ENCODE measurements at regions not wholly inside any gene's neighbourhood (a gene's known extent, or its start where the extent isn't known, plus 50 kb on each side); places are given as distances from the start of the nearest gene placed in this dataset.

DNA sequence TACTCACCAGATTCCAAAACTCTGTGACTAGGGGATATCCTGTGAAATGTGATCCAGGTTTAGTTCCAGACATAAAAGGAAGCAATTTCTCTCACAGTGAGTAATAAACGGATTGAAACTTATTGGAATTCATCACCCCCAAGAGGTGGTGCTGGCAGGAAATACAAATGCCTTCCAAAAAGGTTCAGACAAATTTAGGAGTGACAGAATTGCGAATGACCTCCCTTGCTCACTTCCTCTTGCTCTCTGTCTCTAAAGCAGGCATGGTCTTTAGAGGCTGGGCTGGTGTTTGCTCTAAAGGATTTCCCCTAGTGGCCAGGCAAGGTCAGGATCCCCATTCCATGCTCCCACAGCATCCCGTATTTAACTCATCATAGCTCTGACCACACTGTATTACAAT, 449.4 kb upstream of the PPP2R3A start:
- 67% methylated on average over 2 of the region's 3 CpGs for WGBS (ENCODE audit: insufficient coverage)
- Histone ChIP-seq H3K36me3 (ENCODE audit: control insufficient read depth, insufficient read depth, low read length) (no peaks in the 10 kb centered on the region), H3K4me3 (ENCODE audit: low read depth, low read length) (no peak overlapping the region), H3K27me3 (ENCODE audit: control insufficient read depth, insufficient read depth, low read length) (no peaks in the 10 kb centered on the region), H3K4me1 (ENCODE audit: control insufficient read depth, insufficient read depth, low read length) (no peaks in the 10 kb centered on the region), H3K27ac (ENCODE audit: low read depth, low read length) (no peak overlapping the region), H3K9me3 (ENCODE audit: control insufficient read depth, insufficient read depth, low read length) (no peaks in the 10 kb centered on the region)
- no peak for DNase-seq (ENCODE audit: low read depth in 4 of 6, low spot score in 6 of 6)

DNA sequence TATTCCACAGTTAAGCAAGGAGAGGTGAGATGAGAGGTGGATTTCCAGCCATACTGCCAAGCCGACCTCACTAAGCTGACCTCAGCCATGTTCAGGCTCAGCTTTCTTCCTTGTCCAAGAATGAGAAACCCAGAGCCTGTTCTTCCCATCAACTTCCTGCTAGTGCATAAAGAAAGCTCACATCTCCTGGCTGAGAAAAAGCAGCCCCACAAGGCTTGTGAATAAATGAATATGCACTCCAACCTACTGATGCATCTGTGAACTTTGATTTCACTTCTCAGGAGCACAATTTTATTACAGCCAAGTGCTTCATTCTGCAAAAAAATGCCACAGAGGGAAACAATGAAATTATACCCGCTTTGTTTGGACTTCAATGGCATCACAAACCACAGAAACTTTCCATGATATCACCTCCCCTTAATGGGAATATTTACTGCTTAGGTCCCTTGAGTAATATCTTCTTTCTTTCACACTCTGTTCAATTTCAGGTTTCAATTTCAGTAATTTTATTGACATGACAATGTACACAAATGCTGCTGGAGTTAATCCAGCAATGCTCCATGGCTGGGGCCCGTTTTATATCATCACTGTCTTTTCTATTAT, 437.0 kb upstream of the PPP2R3A start:
- no peak overlapping the region for H3K27ac ChIP-seq (ENCODE audit: low read depth, low read length)
- no peaks in the 10 kb centered on the region for H3K27me3 ChIP-seq (ENCODE audit: control insufficient read depth, insufficient read depth, low read length)
- H3K4me1 ChIP-seq (ENCODE audit: control insufficient read depth, insufficient read depth, low read length) = no peaks in the 10 kb centered on the region
- H3K9me3 ChIP-seq (ENCODE audit: control insufficient read depth, insufficient read depth, low read length) = no peaks in the 10 kb centered on the region
- DNase-seq (ENCODE audit: low read depth in 4 of 6, low spot score in 6 of 6) = peak in 1 of 6 donors; percentile 18
- H3K4me3 ChIP-seq (ENCODE audit: low read depth, low read length) = no peak overlapping the region
- no peaks in the 10 kb centered on the region for H3K36me3 ChIP-seq (ENCODE audit: control insufficient read depth, insufficient read depth, low read length)
- WGBS (ENCODE audit: insufficient coverage) = 100% methylated on average over 1 of the region's 3 CpGs

- 77% methylated on average over 2 of the region's 3 CpGs for WGBS (ENCODE audit: insufficient coverage)
- H3K27me3 ChIP-seq (ENCODE audit: control insufficient read depth, insufficient read depth, low read length) = no peaks in the 10 kb centered on the region
- no peaks in the 10 kb centered on the region for H3K4me1 ChIP-seq (ENCODE audit: control insufficient read depth, insufficient read depth, low read length)
- no peak overlapping the region for H3K27ac ChIP-seq (ENCODE audit: low read depth, low read length)
- no peaks in the 10 kb centered on the region for H3K36me3 ChIP-seq (ENCODE audit: control insufficient read depth, insufficient read depth, low read length)
- H3K9me3 ChIP-seq (ENCODE audit: control insufficient read depth, insufficient read depth, low read length) = no peaks in the 10 kb centered on the region
- no peak for DNase-seq (ENCODE audit: low read depth in 4 of 6, low spot score in 6 of 6)
- no peak overlapping the region for H3K4me3 ChIP-seq (ENCODE audit: low read depth, low read length)
These were observed 433.5 kb upstream of the PPP2R3A start for GRCh38 chr3:135532021-135532420.

DNA sequence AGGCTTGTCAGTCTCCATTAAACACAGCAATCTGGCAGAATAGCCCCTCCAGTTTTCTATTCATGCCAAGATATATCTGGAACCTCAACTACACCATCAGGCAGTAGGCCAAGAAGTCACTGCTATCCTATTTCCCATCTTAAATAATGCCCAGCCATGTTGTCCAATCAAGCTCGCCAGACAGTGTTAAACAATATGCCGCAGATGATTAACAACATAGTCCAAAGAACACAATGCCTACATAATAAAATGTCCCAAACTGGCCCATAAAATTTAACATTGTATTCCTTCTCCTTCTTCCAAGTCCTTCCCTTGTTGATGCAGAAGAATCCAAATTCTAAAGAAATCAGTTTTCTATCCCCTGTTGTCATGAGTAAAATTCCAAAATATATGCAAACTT, 427.4 kb upstream of the PPP2R3A start:
- Histone ChIP-seq H3K27me3 (ENCODE audit: control insufficient read depth, insufficient read depth, low read length) (no peaks in the 10 kb centered on the region), H3K36me3 (ENCODE audit: control insufficient read depth, insufficient read depth, low read length) (no peaks in the 10 kb centered on the region), H3K27ac (ENCODE audit: low read depth, low read length) (no peak overlapping the region), H3K9me3 (ENCODE audit: control insufficient read depth, insufficient read depth, low read length) (no peaks in the 10 kb centered on the region), H3K4me3 (ENCODE audit: low read depth, low read length) (no peak overlapping the region), H3K4me1 (ENCODE audit: control insufficient read depth, insufficient read depth, low read length) (no peaks in the 10 kb centered on the region)
- WGBS (ENCODE audit: insufficient coverage) = 69% methylated on average over 2 of the region's 2 CpGs
- peak in 2 of 6 donors; percentile 28 to 41 for DNase-seq (ENCODE audit: low read depth in 4 of 6, low spot score in 6 of 6)

GRCh38 chr3:135539351-135539750, 426.2 kb upstream of the PPP2R3A start:
- H3K27ac ChIP-seq (ENCODE audit: low read depth, low read length) = no peak overlapping the region
- H3K9me3 ChIP-seq (ENCODE audit: control insufficient read depth, insufficient read depth, low read length) = no peaks in the 10 kb centered on the region
- 97% methylated on average over 3 of the region's 4 CpGs for WGBS (ENCODE audit: insufficient coverage)
- H3K4me1 ChIP-seq (ENCODE audit: control insufficient read depth, insufficient read depth, low read length) = no peaks in the 10 kb centered on the region
- DNase-seq (ENCODE audit: low read depth in 4 of 6, low spot score in 6 of 6) = no peak
- no peaks in the 10 kb centered on the region for H3K27me3 ChIP-seq (ENCODE audit: control insufficient read depth, insufficient read depth, low read length)
- no peak overlapping the region for H3K4me3 ChIP-seq (ENCODE audit: low read depth, low read length)
- no peaks in the 10 kb centered on the region for H3K36me3 ChIP-seq (ENCODE audit: control insufficient read depth, insufficient read depth, low read length)

DNA sequence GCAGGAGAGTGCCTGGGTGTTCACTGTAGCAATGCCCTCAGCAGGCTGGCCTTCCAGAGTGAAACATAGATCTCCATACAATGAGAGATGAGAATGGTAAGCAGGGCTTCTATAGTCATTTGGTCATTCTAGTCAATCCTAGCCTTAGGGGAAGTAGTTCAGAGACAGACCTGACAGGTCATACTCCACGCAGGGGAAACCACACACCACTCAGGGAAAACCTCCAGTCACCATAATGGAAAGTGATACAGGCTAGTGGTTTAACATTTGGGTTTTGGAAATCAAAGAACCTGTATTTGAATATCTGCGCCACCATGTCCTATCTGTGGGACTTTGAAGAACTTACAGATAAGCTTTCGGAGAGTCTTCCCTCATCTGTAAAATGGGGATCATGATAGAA, 425.7 kb upstream of the PPP2R3A start:
- no peak for DNase-seq (ENCODE audit: low read depth in 4 of 6, low spot score in 6 of 6)
- no peaks in the 10 kb centered on the region for H3K36me3 ChIP-seq (ENCODE audit: control insufficient read depth, insufficient read depth, low read length)
- H3K27me3 ChIP-seq (ENCODE audit: control insufficient read depth, insufficient read depth, low read length) = no peaks in the 10 kb centered on the region
- H3K4me1 ChIP-seq (ENCODE audit: control insufficient read depth, insufficient read depth, low read length) = no peaks in the 10 kb centered on the region
- 100% methylated on average over 2 of the region's 3 CpGs for WGBS (ENCODE audit: insufficient coverage)
- H3K4me3 ChIP-seq (ENCODE audit: low read depth, low read length) = no peak overlapping the region
- no peaks in the 10 kb centered on the region for H3K9me3 ChIP-seq (ENCODE audit: control insufficient read depth, insufficient read depth, low read length)
- H3K27ac ChIP-seq (ENCODE audit: low read depth, low read length) = no peak overlapping the region

DNA sequence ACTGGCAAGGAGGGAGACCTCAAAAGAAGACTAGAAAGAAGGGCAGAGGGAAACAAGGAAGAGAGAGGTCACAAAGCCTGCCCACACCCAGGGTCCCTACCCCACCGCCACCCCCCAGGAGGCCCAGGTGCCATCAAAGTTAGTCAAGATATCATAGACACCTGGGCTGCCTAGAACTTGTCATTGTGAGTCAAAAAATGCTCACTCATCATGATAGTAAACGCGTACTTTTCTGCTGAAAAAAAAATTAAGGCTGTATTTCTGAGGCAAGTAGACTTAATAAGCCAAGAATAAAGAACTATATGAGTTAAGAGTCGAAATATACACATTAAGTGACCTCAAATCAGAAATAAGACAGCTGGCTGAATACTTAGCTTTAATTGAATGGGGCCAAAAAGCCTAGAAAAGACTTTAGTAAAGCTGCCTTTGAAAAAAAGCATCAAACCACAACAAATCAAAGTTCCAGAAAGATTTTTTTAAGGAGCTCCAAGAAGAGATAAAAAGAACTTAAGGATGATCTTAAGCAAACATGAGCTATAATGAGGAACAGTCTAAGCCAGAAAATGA, 415.5 kb upstream of the PPP2R3A start:
- no peaks in the 10 kb centered on the region for H3K9me3 ChIP-seq (ENCODE audit: control insufficient read depth, insufficient read depth, low read length)
- 100% methylated on average over 2 of the region's 4 CpGs for WGBS (ENCODE audit: insufficient coverage)
- no peaks in the 10 kb centered on the region for H3K27me3 ChIP-seq (ENCODE audit: control insufficient read depth, insufficient read depth, low read length)
- H3K4me3 ChIP-seq (ENCODE audit: low read depth, low read length) = no peak overlapping the region
- no peaks in the 10 kb centered on the region for H3K4me1 ChIP-seq (ENCODE audit: control insufficient read depth, insufficient read depth, low read length)
- H3K27ac ChIP-seq (ENCODE audit: low read depth, low read length) = no peak overlapping the region
- H3K36me3 ChIP-seq (ENCODE audit: control insufficient read depth, insufficient read depth, low read length) = no peaks in the 10 kb centered on the region
- peak in 1 of 6 donors; percentile 4 for DNase-seq (ENCODE audit: low read depth in 4 of 6, low spot score in 6 of 6)

GRCh38 chr3:135556174-135556573, 409.4 kb upstream of the PPP2R3A start:
- Histone ChIP-seq H3K36me3 (ENCODE audit: control insufficient read depth, insufficient read depth, low read length) (no peaks in the 10 kb centered on the region), H3K9me3 (ENCODE audit: control insufficient read depth, insufficient read depth, low read length) (no peaks in the 10 kb centered on the region), H3K27ac (ENCODE audit: low read depth, low read length) (no peak overlapping the region), H3K4me1 (ENCODE audit: control insufficient read depth, insufficient read depth, low read length) (no peaks in the 10 kb centered on the region), H3K4me3 (ENCODE audit: low read depth, low read length) (no peak overlapping the region), H3K27me3 (ENCODE audit: control insufficient read depth, insufficient read depth, low read length) (no peaks in the 10 kb centered on the region)
- WGBS (ENCODE audit: insufficient coverage) = 100% methylated on average over 1 of the region's 2 CpGs
- DNase-seq (ENCODE audit: low read depth in 4 of 6, low spot score in 6 of 6) = peak in 1 of 6 donors; percentile 24

- Histone ChIP-seq H3K4me3 (ENCODE audit: low read depth, low read length) (no peak overlapping the region), H3K27me3 (ENCODE audit: control insufficient read depth, insufficient read depth, low read length) (no peaks in the 10 kb centered on the region), H3K9me3 (ENCODE audit: control insufficient read depth, insufficient read depth, low read length) (no peaks in the 10 kb centered on the region), H3K27ac (ENCODE audit: low read depth, low read length) (no peak overlapping the region), H3K36me3 (ENCODE audit: control insufficient read depth, insufficient read depth, low read length) (no peaks in the 10 kb centered on the region), H3K4me1 (ENCODE audit: control insufficient read depth, insufficient read depth, low read length) (no peaks in the 10 kb centered on the region)
- DNase-seq (ENCODE audit: low read depth in 4 of 6, low spot score in 6 of 6) = peak in 1 of 6 donors; percentile 25
- WGBS (ENCODE audit: insufficient coverage) = 56% methylated on average over 6 of the region's 8 CpGs
These were observed 407.3 kb upstream of the PPP2R3A start for GRCh38 chr3:135558150-135558783.

GRCh38 chr3:135558906-135559305, 406.6 kb upstream of the PPP2R3A start:
- Histone ChIP-seq H3K27me3 (ENCODE audit: control insufficient read depth, insufficient read depth, low read length) (no peaks in the 10 kb centered on the region), H3K4me3 (ENCODE audit: low read depth, low read length) (no peak overlapping the region), H3K36me3 (ENCODE audit: control insufficient read depth, insufficient read depth, low read length) (no peaks in the 10 kb centered on the region), H3K4me1 (ENCODE audit: control insufficient read depth, insufficient read depth, low read length) (no peaks in the 10 kb centered on the region), H3K27ac (ENCODE audit: low read depth, low read length) (no peak overlapping the region), H3K9me3 (ENCODE audit: control insufficient read depth, insufficient read depth, low read length) (no peaks in the 10 kb centered on the region)
- WGBS (ENCODE audit: insufficient coverage) = no CpG with 5 or more reads among the region's 2 CpGs
- no peak for DNase-seq (ENCODE audit: low read depth in 4 of 6, low spot score in 6 of 6)

Measured in spinal cord (tissue), 9 donors.